CD4-positive, alpha-beta T cell treated with Interleukin-2 at 100 ng/mL for 4 hours (primary cell): ENCODE measurements at regions not wholly inside any gene's neighbourhood (a gene's known extent, or its start where the extent isn't known, plus 50 kb on each side); places are given as distances from the start of the nearest gene placed in this dataset.

Experiments used
- DNase-seq: peaks from one replicate; pipeline ENCODE4 v3.0.0-alpha.2; 2020; ENCODE audit warnings: low spot score

GRCh38 chr9:104028827-104029226, 65.3 kb upstream of the SMC2 start:
- DNase-seq = no peak
